Endodermal cell (in vitro differentiated cells): ENCODE measurements at regions not wholly inside any gene's neighbourhood (a gene's known extent, or its start where the extent isn't known, plus 50 kb on each side); places are given as distances from the start of the nearest gene placed in this dataset.

ENCODE experiments used
- DNase-seq: peaks from one replicate; pipeline ENCODE4 v3.0.0-alpha.2; 2017
- H3K27ac ChIP-seq: 2 replicates; pipeline ENCODE4 v1.5.1; 2013; ENCODE audit warnings: mild to moderate bottlenecking, low read depth, low read length, moderate library complexity
- H3K27me3 ChIP-seq: 2 replicates; pipeline ENCODE4 v1.6.1; 2013; ENCODE audit warnings: mild to moderate bottlenecking, low read length, moderate library complexity; ENCODE audit not compliant: insufficient read depth, control insufficient read depth, poor library complexity, severe bottlenecking
- H3K36me3 ChIP-seq: 2 replicates; pipeline ENCODE4 v1.7.0; 2013; ENCODE audit warnings: mild to moderate bottlenecking, low read length, moderate library complexity; ENCODE audit not compliant: control insufficient read depth, insufficient read depth
- H3K4me1 ChIP-seq: one replicate; pipeline ENCODE4 v1.7.0; 2013; ENCODE audit warnings: low read length; ENCODE audit not compliant: control insufficient read depth, insufficient read depth
- H3K4me3 ChIP-seq: 2 replicates; pipeline ENCODE4 v1.5.1; 2013; ENCODE audit warnings: mild to moderate bottlenecking, low read length, moderate library complexity
- H3K9ac ChIP-seq: 2 replicates; pipeline ENCODE4 v1.6.1; 2013; ENCODE audit warnings: mild to moderate bottlenecking, low read length, moderate library complexity; ENCODE audit not compliant: poor library complexity, severe bottlenecking; ENCODE audit errors: extremely low read depth
- H3K9me3 ChIP-seq: 2 replicates; pipeline ENCODE4 v1.6.1; 2013; ENCODE audit warnings: mild to moderate bottlenecking, low read length, moderate library complexity; ENCODE audit not compliant: control insufficient read depth
- H3K27ac Mint-ChIP-seq: 2 replicates; pipeline ENCODE4 v1.8.0; 2020; ENCODE audit warnings: mixed read lengths
- H3K27me3 Mint-ChIP-seq: 2 replicates; pipeline ENCODE4 v1.8.0; 2021; ENCODE audit warnings: mild to moderate bottlenecking, mixed read lengths; ENCODE audit not compliant: insufficient read depth
- H3K36me3 Mint-ChIP-seq: 2 replicates; pipeline ENCODE4 v1.8.0; 2020; ENCODE audit warnings: low read depth, mixed read lengths
- H3K4me1 Mint-ChIP-seq: 2 replicates; pipeline ENCODE4 v1.8.0; 2020; ENCODE audit warnings: mixed read lengths
- H3K4me3 Mint-ChIP-seq: 2 replicates; pipeline ENCODE4 v1.8.0; 2020; ENCODE audit warnings: mild to moderate bottlenecking, moderate library complexity, mixed read lengths
- H3K9me3 Mint-ChIP-seq: 2 replicates; pipeline ENCODE4 v1.8.0; 2020; ENCODE audit warnings: mild to moderate bottlenecking, mixed read lengths
- WGBS, 2 experiments: methylation state at CpG; one replicate each; pipeline versions ENCODE4 v1.1.5 to v1.1.7; 2013; ENCODE audit warnings: missing lambda C conversion rate in 2 of 2, mixed read lengths in 1 of 2; ENCODE audit not compliant: insufficient coverage in 1 of 2, insufficient read length in 1 of 2; 5-methylcytosine and 5-hydroxymethylcytosine counted together
- TF ChIP-seq, protein P1 (sequence below): fragments of 200-600 bp; sonication (generic); conservative IDR thresholded peaks from 2 replicates; pipeline ENCODE4 v1.5.0; 2021; ENCODE audit warnings: antibody characterized with exemption, mild to moderate bottlenecking

DNA sequence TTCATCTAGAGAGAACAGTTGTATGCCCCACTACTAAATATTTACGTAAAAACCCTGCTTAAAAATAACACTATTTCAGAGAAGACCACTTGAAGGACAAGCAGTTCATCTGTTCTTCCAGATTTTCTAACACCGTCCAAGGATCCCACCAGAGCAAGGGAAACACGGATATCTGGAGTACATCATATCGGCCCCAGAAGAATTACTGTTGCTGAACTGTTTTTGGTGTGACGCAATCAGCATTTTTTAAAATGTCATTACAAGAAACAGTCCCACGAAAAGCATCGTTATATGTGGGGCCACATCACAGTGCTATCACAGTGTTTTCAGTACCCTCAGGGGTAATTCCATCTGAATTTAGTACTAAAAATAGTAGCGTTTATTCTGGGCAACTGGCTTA, 134.5 kb upstream of the PKDCC start:
- Mint-ChIP-seq H3K9me3 (no peaks in the 10 kb centered on the region), H3K4me1 (peaks cover 16% of the 10 kb centered on the region), H3K4me3 (no peak overlapping the region), H3K27me3 (peaks cover 6% of the 10 kb centered on the region), H3K36me3 (no peaks in the 10 kb centered on the region), H3K27ac (no peak overlapping the region)
- WGBS, 2 experiments: 93 to 95% methylated on average over 7 to 8 of the region's 8 CpGs
- no peaks in the 10 kb centered on the region for H3K9me3 ChIP-seq
- no peaks in the 10 kb centered on the region for H3K27me3 ChIP-seq
- H3K4me1 ChIP-seq: no peaks in the 10 kb centered on the region
- TF ChIP-seq, protein P1, sequence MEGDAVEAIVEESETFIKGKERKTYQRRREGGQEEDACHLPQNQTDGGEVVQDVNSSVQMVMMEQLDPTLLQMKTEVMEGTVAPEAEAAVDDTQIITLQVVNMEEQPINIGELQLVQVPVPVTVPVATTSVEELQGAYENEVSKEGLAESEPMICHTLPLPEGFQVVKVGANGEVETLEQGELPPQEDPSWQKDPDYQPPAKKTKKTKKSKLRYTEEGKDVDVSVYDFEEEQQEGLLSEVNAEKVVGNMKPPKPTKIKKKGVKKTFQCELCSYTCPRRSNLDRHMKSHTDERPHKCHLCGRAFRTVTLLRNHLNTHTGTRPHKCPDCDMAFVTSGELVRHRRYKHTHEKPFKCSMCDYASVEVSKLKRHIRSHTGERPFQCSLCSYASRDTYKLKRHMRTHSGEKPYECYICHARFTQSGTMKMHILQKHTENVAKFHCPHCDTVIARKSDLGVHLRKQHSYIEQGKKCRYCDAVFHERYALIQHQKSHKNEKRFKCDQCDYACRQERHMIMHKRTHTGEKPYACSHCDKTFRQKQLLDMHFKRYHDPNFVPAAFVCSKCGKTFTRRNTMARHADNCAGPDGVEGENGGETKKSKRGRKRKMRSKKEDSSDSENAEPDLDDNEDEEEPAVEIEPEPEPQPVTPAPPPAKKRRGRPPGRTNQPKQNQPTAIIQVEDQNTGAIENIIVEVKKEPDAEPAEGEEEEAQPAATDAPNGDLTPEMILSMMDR: no peak
- H3K4me3 ChIP-seq: no peak overlapping the region
- H3K36me3 ChIP-seq: no peaks in the 10 kb centered on the region
- H3K9ac ChIP-seq: no peak overlapping the region
- DNase-seq: no peak
- no peak overlapping the region for H3K27ac ChIP-seq

DNA sequence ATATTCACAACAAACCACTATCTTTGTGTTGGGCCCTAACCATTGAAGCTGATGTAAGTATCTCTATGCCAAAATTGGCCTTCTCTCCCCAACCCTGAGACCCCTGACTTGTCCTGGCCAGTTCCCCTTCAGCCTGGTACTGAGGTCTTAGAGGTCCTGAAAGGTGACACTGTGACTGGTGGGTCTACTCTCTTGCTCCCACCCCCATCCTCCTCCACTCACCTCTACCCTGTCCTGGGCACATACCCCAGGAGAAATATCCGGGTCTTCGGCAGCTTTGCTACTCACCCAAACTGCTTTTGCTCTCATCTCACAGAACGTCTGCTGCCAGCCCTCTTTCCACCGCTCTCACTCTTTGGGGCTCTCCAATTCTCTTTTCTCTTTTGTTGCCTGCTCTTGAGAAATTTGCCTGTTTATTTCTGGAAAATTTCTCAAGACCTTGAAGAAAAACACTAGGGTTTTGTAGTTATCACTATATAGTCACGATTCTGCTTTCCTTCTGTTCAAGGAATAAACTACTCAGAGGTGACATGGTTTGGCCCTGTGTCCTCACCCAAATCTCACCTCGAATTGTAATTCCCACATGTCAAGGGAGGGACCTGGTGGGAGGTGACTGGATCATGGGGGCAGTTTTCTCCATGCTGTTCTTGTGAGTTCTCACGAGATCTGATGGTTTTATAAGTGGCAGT, 133.8 kb upstream of the PKDCC start:
- Histone ChIP-seq H3K27me3 (no peaks in the 10 kb centered on the region), H3K9ac (no peak overlapping the region), H3K4me1 (no peaks in the 10 kb centered on the region), H3K36me3 (no peaks in the 10 kb centered on the region), H3K4me3 (no peak overlapping the region), H3K27ac (no peak overlapping the region), H3K9me3 (no peaks in the 10 kb centered on the region)
- WGBS, 2 experiments: 91 to 93% methylated on average over 5 to 7 of the region's 7 CpGs
- no peaks in the 10 kb centered on the region for H3K36me3 Mint-ChIP-seq
- no peak overlapping the region for H3K4me3 Mint-ChIP-seq
- no peak for DNase-seq
- no peak overlapping the region for H3K27ac Mint-ChIP-seq
- no peaks in the 10 kb centered on the region for H3K9me3 Mint-ChIP-seq
- H3K4me1 Mint-ChIP-seq: peaks cover 15% of the 10 kb centered on the region
- TF ChIP-seq, protein P1: no peak
- H3K27me3 Mint-ChIP-seq: peaks cover 6% of the 10 kb centered on the region

DNA sequence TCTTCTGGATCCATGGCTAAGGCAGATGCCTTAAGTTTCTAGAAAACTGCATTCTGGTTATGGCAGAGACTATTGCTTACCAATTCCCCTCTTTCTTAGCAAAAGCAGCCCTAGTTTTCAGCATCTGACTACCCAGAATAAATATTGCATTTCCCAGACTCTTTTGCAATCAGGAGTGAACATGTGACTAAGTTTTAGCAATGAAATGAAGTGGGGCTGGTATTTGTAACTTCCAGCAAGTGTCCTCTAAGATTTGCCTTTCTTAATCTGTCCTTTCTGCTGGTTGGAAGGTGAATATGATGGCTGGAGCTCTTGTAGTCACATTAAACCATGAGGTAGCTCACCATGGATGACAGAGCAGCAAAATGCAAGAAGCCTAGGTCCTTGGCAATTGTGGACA, 132.9 kb upstream of the PKDCC start:
- Histone ChIP-seq H3K27ac (no peak overlapping the region), H3K9ac (no peak overlapping the region), H3K9me3 (no peaks in the 10 kb centered on the region), H3K27me3 (no peaks in the 10 kb centered on the region), H3K4me3 (no peak overlapping the region), H3K36me3 (no peaks in the 10 kb centered on the region), H3K4me1 (no peaks in the 10 kb centered on the region)
- Mint-ChIP-seq H3K27ac (no peak overlapping the region), H3K4me1 (peaks cover 11% of the 10 kb centered on the region), H3K9me3 (no peaks in the 10 kb centered on the region), H3K27me3 (peaks cover 6% of the 10 kb centered on the region), H3K36me3 (no peaks in the 10 kb centered on the region), H3K4me3 (no peak overlapping the region)
- DNase-seq: no peak
- TF ChIP-seq, protein P1: no peak
